ENCODE measurements at regions not wholly inside any gene's neighbourhood (a gene's known extent, or its start where the extent isn't known, plus 50 kb on each side); places are given as distances from the start of the nearest gene placed in this dataset.

GRCh38 chrX:25527156-25527555 lies 511.4 kb upstream of the ARX start:
- H2AFZ ChIP-seq (ENCODE audit: control insufficient read depth, low read depth, low read length) = no peak overlapping the region
- H3K79me2 ChIP-seq (ENCODE audit: control insufficient read depth, insufficient read depth, low read length) = no peaks in the 10 kb centered on the region
- WGBS (ENCODE audit: insufficient coverage, insufficient replicate concordance, low lambda C conversion rate, missing lambda C conversion rate) = 17% methylated on average over 1 of the region's 1 CpG
- no peak overlapping the region for H3K27ac ChIP-seq (ENCODE audit: control insufficient read depth, insufficient read depth)
- RAD21 ChIA-PET (ENCODE audit: unreplicated experiment) = no interaction called here
- no TSS peak for BruUV-seq (replicated peaks)
- H4K20me1 ChIP-seq (ENCODE audit: control insufficient read depth, insufficient read depth) = no peaks in the 10 kb centered on the region
- no peaks in the 10 kb centered on the region for H3K36me3 ChIP-seq (ENCODE audit: control insufficient read depth in 2 of 2, insufficient read depth in 2 of 2, low read length in 1 of 2)
- POLR2A ChIA-PET = no interaction called here
- no peaks in the 10 kb centered on the region for H3K4me1 ChIP-seq (ENCODE audit: control insufficient read depth, insufficient read depth, low read length)
- in situ Hi-C loops (cut with MboI) = no loop called here
- no peak overlapping the region for H3K9ac ChIP-seq (ENCODE audit: control insufficient read depth, insufficient read depth, low read length)
- intact Hi-C loops (cut with micrococcal nuclease; ENCODE audit: unreplicated experiment) = no loop called here
- H3K9me3 ChIP-seq (replicated peaks; ENCODE audit: control insufficient read depth, insufficient read depth, low read length) = no peaks in the 10 kb centered on the region
- SMC1A ChIA-PET (ENCODE audit: uncharacterized antibody, unreplicated experiment) = no interaction called here
- DNase-seq (ENCODE audit: low read depth, low spot score) (no peak), FAIRE-seq (no peak), ATAC-seq (no peak)
- H3K27me3 ChIP-seq (replicated peaks in 1 of 2; ENCODE audit: control insufficient read depth in 2 of 2, insufficient read depth in 2 of 2, low read length in 1 of 2) = no peaks in the 10 kb centered on the region
- TF ChIP-seq ZBTB33 (IDR thresholded peaks at IDR 0.05) (no peak), SKIL (IDR thresholded peaks at IDR 0.05; ENCODE audit: low read depth, poor library complexity, severe bottlenecking) (no peak), ZSCAN29 (IDR thresholded peaks at IDR 0.05) (no peak), TAF1 (IDR thresholded peaks at IDR 0.05; ENCODE audit: borderline replicate concordance, low read depth, low read length) (no peak), SMAD5 (IDR thresholded peaks at IDR 0.05; ENCODE audit: low read depth) (no peak), CHD1 (IDR thresholded peaks at IDR 0.05; ENCODE audit: low read depth, low read length) (no peak), NBN (IDR thresholded peaks at IDR 0.05) (no peak), HDGF (IDR thresholded peaks at IDR 0.05) (no peak), RELB (IDR thresholded peaks at IDR 0.05; ENCODE audit: low read depth) (no peak), SUZ12 (IDR thresholded peaks at IDR 0.05; ENCODE audit: unreplicated experiment) (no peak), POLR2AphosphoS2 (IDR thresholded peaks at IDR 0.05; ENCODE audit: low read depth, low read length) (no peak), BRCA1 (IDR thresholded peaks at IDR 0.05; ENCODE audit: low read depth, low read length) (no peak), DPF2 (IDR thresholded peaks at IDR 0.05) (no peak), ZNF217 (IDR thresholded peaks at IDR 0.05) (no peak)
- H3K4me2 ChIP-seq (ENCODE audit: control insufficient read depth, insufficient read depth) = no peak overlapping the region
- CTCF ChIA-PET = no interaction called here
- no peak overlapping the region for H3K4me3 ChIP-seq
